Neural crest cell (in vitro differentiated cells): ENCODE measurements at regions not wholly inside any gene's neighbourhood (a gene's known extent, or its start where the extent isn't known, plus 50 kb on each side); places are given as distances from the start of the nearest gene placed in this dataset.
"Not testable (repeated sequence)": the region's sequence is repeated elsewhere in the genome, so short reads cannot be mapped to it uniquely, and the experiment has no call there.

ENCODE experiments used
- DNase-seq: peaks from one replicate; pipeline ENCODE4 v3.0.0; 2021; ENCODE audit warnings: low read depth, mixed read lengths, low spot score
- H3K27ac Mint-ChIP-seq: one replicate; pipeline ENCODE4 v1.8.0; 2021; ENCODE audit warnings: mild to moderate bottlenecking, mixed read lengths; ENCODE audit not compliant: unreplicated experiment
- H3K27me3 Mint-ChIP-seq: 2 replicates; pipeline ENCODE4 v1.8.0; 2021; ENCODE audit warnings: low read depth, mild to moderate bottlenecking, mixed read lengths
- H3K36me3 Mint-ChIP-seq: 2 replicates; pipeline ENCODE4 v1.8.0; 2021; ENCODE audit warnings: low read depth, mild to moderate bottlenecking, mixed read lengths
- H3K4me1 Mint-ChIP-seq: 2 replicates; pipeline ENCODE4 v1.8.0; 2021; ENCODE audit warnings: mixed read lengths
- H3K4me3 Mint-ChIP-seq: one replicate; pipeline ENCODE4 v1.8.0; 2021; ENCODE audit warnings: mild to moderate bottlenecking, mixed read lengths
- H3K9me3 Mint-ChIP-seq: 2 replicates; pipeline ENCODE4 v1.8.0; 2021; ENCODE audit warnings: mixed read lengths
- TF ChIP-seq, protein P1 (sequence below): fragments of 200-600 bp; sonication (generic); conservative IDR thresholded peaks from 2 replicates; pipeline ENCODE4 v1.5.0; 2021; ENCODE audit warnings: antibody characterized with exemption, mild to moderate bottlenecking

- Mint-ChIP-seq H3K27ac (no peak overlapping the region), H3K4me1 (no peaks in the 10 kb centered on the region), H3K27me3 (no peaks in the 10 kb centered on the region), H3K9me3 (peaks cover 5% of the 10 kb centered on the region), H3K36me3 (no peaks in the 10 kb centered on the region), H3K4me3 (no peak overlapping the region)
- DNase-seq, result no peak
- TF ChIP-seq, protein P1, sequence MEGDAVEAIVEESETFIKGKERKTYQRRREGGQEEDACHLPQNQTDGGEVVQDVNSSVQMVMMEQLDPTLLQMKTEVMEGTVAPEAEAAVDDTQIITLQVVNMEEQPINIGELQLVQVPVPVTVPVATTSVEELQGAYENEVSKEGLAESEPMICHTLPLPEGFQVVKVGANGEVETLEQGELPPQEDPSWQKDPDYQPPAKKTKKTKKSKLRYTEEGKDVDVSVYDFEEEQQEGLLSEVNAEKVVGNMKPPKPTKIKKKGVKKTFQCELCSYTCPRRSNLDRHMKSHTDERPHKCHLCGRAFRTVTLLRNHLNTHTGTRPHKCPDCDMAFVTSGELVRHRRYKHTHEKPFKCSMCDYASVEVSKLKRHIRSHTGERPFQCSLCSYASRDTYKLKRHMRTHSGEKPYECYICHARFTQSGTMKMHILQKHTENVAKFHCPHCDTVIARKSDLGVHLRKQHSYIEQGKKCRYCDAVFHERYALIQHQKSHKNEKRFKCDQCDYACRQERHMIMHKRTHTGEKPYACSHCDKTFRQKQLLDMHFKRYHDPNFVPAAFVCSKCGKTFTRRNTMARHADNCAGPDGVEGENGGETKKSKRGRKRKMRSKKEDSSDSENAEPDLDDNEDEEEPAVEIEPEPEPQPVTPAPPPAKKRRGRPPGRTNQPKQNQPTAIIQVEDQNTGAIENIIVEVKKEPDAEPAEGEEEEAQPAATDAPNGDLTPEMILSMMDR, result no peak
Measured at GRCh38 chr16:87216841-87217275, 100.3 kb downstream of the C16orf95 start.

GRCh38 chr16:87217802-87218201 is 99.4 kb downstream of the C16orf95 start:
- DNase-seq, H3K4me3 Mint-ChIP-seq, H3K27ac Mint-ChIP-seq, H3K27me3 Mint-ChIP-seq, H3K4me1 Mint-ChIP-seq, H3K9me3 Mint-ChIP-seq, H3K36me3 Mint-ChIP-seq: not testable (repeated sequence)

- Mint-ChIP-seq H3K27ac (no peak overlapping the region), H3K9me3 (peaks cover 5% of the 10 kb centered on the region), H3K27me3 (no peaks in the 10 kb centered on the region), H3K4me3 (no peak overlapping the region), H3K36me3 (no peaks in the 10 kb centered on the region), H3K4me1 (no peaks in the 10 kb centered on the region)
- TF ChIP-seq, protein P1, result no peak
- DNase-seq, result no peak
Measured at GRCh38 chr16:87218281-87219055, 98.7 kb downstream of the C16orf95 start.

- no peak for DNase-seq
- Mint-ChIP-seq H3K4me1 (no peaks in the 10 kb centered on the region), H3K4me3 (no peak overlapping the region), H3K27ac (no peak overlapping the region), H3K27me3 (no peaks in the 10 kb centered on the region), H3K36me3 (no peaks in the 10 kb centered on the region), H3K9me3 (peaks cover 5% of the 10 kb centered on the region)
- TF ChIP-seq, protein P1, result no peak
Measured at GRCh38 chr16:87219287-87219909, 97.8 kb downstream of the C16orf95 start.

- Mint-ChIP-seq H3K9me3 (peaks cover 5% of the 10 kb centered on the region), H3K27ac (no peak overlapping the region), H3K4me3 (no peak overlapping the region), H3K4me1 (no peaks in the 10 kb centered on the region), H3K36me3 (no peaks in the 10 kb centered on the region), H3K27me3 (no peaks in the 10 kb centered on the region)
- TF ChIP-seq, protein P1, result no peak
- DNase-seq, result no peak
Measured at GRCh38 chr16:87221633-87222032, 95.6 kb downstream of the C16orf95 start.

DNA sequence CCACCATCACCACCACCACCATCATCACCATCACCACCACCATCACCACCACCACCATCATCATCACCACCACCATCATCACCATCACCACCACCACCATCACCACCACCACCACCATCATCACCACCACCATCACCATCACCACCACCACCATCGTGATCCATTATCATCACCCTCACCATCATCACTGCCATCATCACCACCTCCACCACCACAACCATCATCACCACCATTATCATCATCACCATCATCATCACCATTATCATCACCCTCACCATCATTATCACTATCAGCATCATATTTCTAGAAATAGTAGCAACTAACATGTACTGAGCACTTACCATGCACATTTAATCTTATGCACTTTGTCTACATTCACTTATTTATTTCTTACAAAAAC is 94.9 kb downstream of the C16orf95 start:
- no peak for DNase-seq
- Mint-ChIP-seq H3K36me3 (no peaks in the 10 kb centered on the region), H3K4me3 (no peak overlapping the region), H3K4me1 (no peaks in the 10 kb centered on the region), H3K27ac (no peak overlapping the region), H3K27me3 (no peaks in the 10 kb centered on the region), H3K9me3 (peaks cover 5% of the 10 kb centered on the region)
- TF ChIP-seq, protein P1, result no peak
